A549 (cell line): ENCODE measurements at regions not wholly inside any gene's neighbourhood (a gene's known extent, or its start where the extent isn't known, plus 50 kb on each side); places are given as distances from the start of the nearest gene placed in this dataset.

Experiments
- ATAC-seq, 2 experiments: fragments of 200-7000 bp in 1 of 2; fragments of >200 bp in 1 of 2; cut with Nextera tagmentation in 1 of 2; cut with Tn5 transposase in 1 of 2; 3 replicates each; pipeline versions ENCODE4 v1.8.0 to v1.9.1; 2018 to 2020; ENCODE audit warnings: mild to moderate bottlenecking in 1 of 2, moderate library complexity in 1 of 2
- CTCF ChIA-PET: fragments of 300-600 bp; sonication (Branson Sonifier 250); formaldehyde crosslinking; extraction: SDS; loops from one replicate; lab custom pipeline; 2021; ENCODE audit warnings: antibody characterized with exemption, inconsistent platforms; lab: Yijun Ruan, JAX
- POLR2A ChIA-PET: fragments of 350-600 bp; formaldehyde crosslinking; extraction: SDS; loops from one replicate; lab custom pipeline; 2021; ENCODE audit warnings: antibody characterized with exemption, inconsistent platforms; lab: Yijun Ruan, JAX
- DNase-seq, 2 experiments: peaks; one replicate each; pipeline versions ENCODE4 v3.0.0 to v3.0.0-alpha.2; 2011 to 2016; ENCODE audit warnings: low read depth in 1 of 2, low spot score in 1 of 2
- FAIRE-seq: peaks from 2 replicates; lab custom pipeline; 2011; peaks lifted over from hg19 to GRCh38; lab: Jason Lieb, UNC
- H3K27ac ChIP-seq, 2 experiments: fragments of >200 bp; sonication (Bioruptor Twin); formaldehyde crosslinking; 3 replicates each; pipeline ENCODE4 v1.5.1; 2016 to 2017
- H3K4me1 ChIP-seq: fragments of >200 bp; sonication (Bioruptor Twin); formaldehyde crosslinking; 3 replicates; pipeline ENCODE4 v1.6.1; 2016
- H3K4me2 ChIP-seq: fragments of >200 bp; sonication (Bioruptor Twin); formaldehyde crosslinking; 3 replicates; pipeline ENCODE4 v1.6.1; 2016
- H3K4me3 ChIP-seq: fragments of >200 bp; sonication (Bioruptor Twin); formaldehyde crosslinking; 3 replicates; pipeline ENCODE4 v1.5.1; 2016
- H3K9me3 ChIP-seq: fragments of >200 bp; sonication (Bioruptor Twin); formaldehyde crosslinking; 3 replicates; pipeline ENCODE4 v1.6.1; 2016
- BHLHE40 ChIP-seq: IDR thresholded peaks from 2 replicates; pipeline ENCODE4 v1.6.1; 2012; ENCODE audit warnings: low read depth, low read length, inconsistent platforms
- CBX2 ChIP-seq: fragments of 200-600 bp; sonication (generic); IDR thresholded peaks from 2 replicates; pipeline ENCODE4 v1.6.1; 2016; ENCODE audit warnings: low read depth, mild to moderate bottlenecking, borderline replicate concordance
- CEBPB ChIP-seq, 2 experiments: fragments of >200 bp in 1 of 2; sonication (Bioruptor Twin) in 1 of 2; formaldehyde crosslinking in 1 of 2; IDR thresholded peaks; 2 replicates each; pipeline ENCODE4 v1.6.1; 2012 to 2016
- CHD4 ChIP-seq: fragments of 200-600 bp; sonication (generic); IDR thresholded peaks from 2 replicates; pipeline ENCODE4 v1.6.1; 2016; ENCODE audit warnings: antibody characterized with exemption, mild to moderate bottlenecking, borderline replicate concordance
- EHF ChIP-seq: fragments of 250-450 bp; sonication (Bioruptor Pico); IDR thresholded peaks from 2 replicates; pipeline ENCODE4 v1.5.0; 2020; ENCODE audit warnings: mild to moderate bottlenecking
- JUN ChIP-seq, 2 experiments: fragments of >200 bp; sonication (Bioruptor Twin); formaldehyde crosslinking; IDR thresholded peaks; 2 replicates in 1 of 2; 3 replicates in 1 of 2; pipeline ENCODE4 v1.6.1; 2016 to 2017
- JUNB ChIP-seq: fragments of >200 bp; sonication (Bioruptor Twin); formaldehyde crosslinking; IDR thresholded peaks from 2 replicates; pipeline ENCODE4 v1.6.1; 2016
- KDM1A ChIP-seq: fragments of 200-600 bp; sonication (generic); IDR thresholded peaks from 2 replicates; pipeline ENCODE4 v1.6.1; 2016; ENCODE audit warnings: low read depth, mild to moderate bottlenecking
- NFE2L2 ChIP-seq: fragments of 150-350 bp; conservative IDR thresholded peaks from 2 replicates; pipeline ENCODE4 v1.6.1; 2014; ENCODE audit warnings: low read length
- NPAS2 ChIP-seq: fragments of 250-450 bp; sonication (Bioruptor Pico); IDR thresholded peaks from 2 replicates; pipeline ENCODE4 v1.8.0; 2022; ENCODE audit warnings: mild to moderate bottlenecking, moderate library complexity, borderline replicate concordance
- POLR2A ChIP-seq: IDR thresholded peaks from 2 replicates; pipeline ENCODE4 v1.6.1; 2012; ENCODE audit warnings: mild to moderate bottlenecking, low read length
- RARB ChIP-seq: fragments of 250-450 bp; sonication (Bioruptor Pico); IDR thresholded peaks from 2 replicates; pipeline ENCODE4 v1.8.0; 2021; ENCODE audit warnings: mild to moderate bottlenecking, moderate library complexity
- RCOR1 ChIP-seq: fragments of 150-350 bp; IDR thresholded peaks from 2 replicates; pipeline ENCODE4 v1.6.1; 2014; ENCODE audit warnings: antibody characterized with exemption, low read length, low read depth
- TFCP2L1 ChIP-seq: fragments of 250-450 bp; sonication (Bioruptor Pico); IDR thresholded peaks from 2 replicates; pipeline ENCODE4 v1.5.0; 2021; ENCODE audit warnings: mild to moderate bottlenecking
- ZFP36 ChIP-seq: fragments of 450-650 bp; IDR thresholded peaks from 2 replicates; pipeline ENCODE4 v1.6.1; 2014; ENCODE audit warnings: borderline replicate concordance; ENCODE audit not compliant: partially characterized antibody
- ZSCAN20 ChIP-seq: fragments of 250-450 bp; sonication (Bioruptor Pico); IDR thresholded peaks from 2 replicates; pipeline ENCODE4 v1.8.0; 2022; ENCODE audit warnings: mild to moderate bottlenecking, moderate library complexity
- WGBS: methylation state at CpG from one replicate; pipeline ENCODE4 v1.1.6; 2017; ENCODE audit errors: missing lambda C conversion rate; 5-methylcytosine and 5-hydroxymethylcytosine counted together
- TF ChIP-seq, protein P1 (sequence below): fragments of 450-650 bp; IDR thresholded peaks from 2 replicates; pipeline ENCODE4 v1.6.1; 2014; ENCODE audit warnings: antibody characterized with exemption
- TF ChIP-seq, protein P2 (sequence below): fragments of 250-450 bp; sonication (Bioruptor Pico); IDR thresholded peaks from 2 replicates; pipeline ENCODE4 v1.5.0; 2020; ENCODE audit warnings: low read depth, mild to moderate bottlenecking, moderate library complexity
- TF ChIP-seq, protein P3 (sequence below): IDR thresholded peaks from 2 replicates; pipeline ENCODE4 v1.6.1; 2012; ENCODE audit warnings: low read depth, borderline replicate concordance

DNA sequence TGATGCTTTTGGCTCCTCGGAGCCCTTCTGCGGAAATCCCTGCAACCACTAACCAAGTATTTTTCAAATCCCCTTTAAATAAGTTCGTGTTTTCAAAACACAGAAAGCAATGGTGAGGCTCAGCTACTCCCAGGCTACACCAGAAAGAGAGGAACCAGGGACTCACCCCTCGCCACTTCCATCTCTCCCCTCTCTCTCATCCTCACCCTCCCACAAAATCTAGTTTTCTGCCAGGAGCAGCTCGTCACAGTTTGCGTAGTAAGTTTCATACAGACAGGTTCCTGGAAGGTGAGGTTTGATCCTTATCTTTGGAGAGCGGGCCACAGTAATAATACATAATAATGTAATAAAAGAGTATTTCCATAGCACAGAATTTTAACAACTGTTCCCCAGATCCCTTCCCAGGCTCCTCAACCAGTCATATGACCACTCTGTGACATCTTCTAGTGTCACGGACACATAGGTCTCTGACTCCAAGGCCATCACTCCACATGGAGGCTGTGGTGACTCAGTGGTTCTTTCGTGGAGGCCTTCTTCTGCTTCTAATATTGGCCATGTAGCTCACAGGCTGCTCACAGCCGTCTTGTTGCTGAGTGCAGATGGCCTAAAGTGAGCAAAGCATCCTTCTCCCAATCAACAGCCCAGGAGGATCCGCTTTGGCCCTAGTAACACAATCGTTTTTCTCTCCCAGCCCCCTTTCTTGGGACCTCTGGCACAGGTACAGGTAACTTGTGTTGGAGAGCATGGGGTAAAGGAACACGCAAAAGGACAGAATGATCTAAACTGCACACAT lies 295.7 kb downstream of the CDC5L start:
- H3K4me3 ChIP-seq: no peak overlapping the region
- CTCF ChIA-PET: interaction anchor here (1.1 kb wide), 1 partner anchor 21 kb away, joined by 3 read pairs; no protein-coding TSS in a partner anchor
- 63% methylated on average over 13 of the region's 13 CpGs for WGBS
- POLR2A ChIA-PET: no interaction called here
- no peaks in the 10 kb centered on the region for H3K9me3 ChIP-seq
- DNase-seq (no peak), ATAC-seq (no peak), FAIRE-seq (no peak)
- TF ChIP-seq CEBPB (IDR thresholded peaks at IDR 0.05): no peak
- no peak for TF ChIP-seq JUN (IDR thresholded peaks at IDR 0.05)
- TF ChIP-seq POLR2A: no peak
- TF ChIP-seq, protein P1, sequence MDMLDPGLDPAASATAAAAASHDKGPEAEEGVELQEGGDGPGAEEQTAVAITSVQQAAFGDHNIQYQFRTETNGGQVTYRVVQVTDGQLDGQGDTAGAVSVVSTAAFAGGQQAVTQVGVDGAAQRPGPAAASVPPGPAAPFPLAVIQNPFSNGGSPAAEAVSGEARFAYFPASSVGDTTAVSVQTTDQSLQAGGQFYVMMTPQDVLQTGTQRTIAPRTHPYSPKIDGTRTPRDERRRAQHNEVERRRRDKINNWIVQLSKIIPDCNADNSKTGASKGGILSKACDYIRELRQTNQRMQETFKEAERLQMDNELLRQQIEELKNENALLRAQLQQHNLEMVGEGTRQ: no peak
- H3K4me1 ChIP-seq: no peaks in the 10 kb centered on the region
- H3K4me2 ChIP-seq: no peak overlapping the region
- H3K27ac ChIP-seq: no peak overlapping the region

DNA sequence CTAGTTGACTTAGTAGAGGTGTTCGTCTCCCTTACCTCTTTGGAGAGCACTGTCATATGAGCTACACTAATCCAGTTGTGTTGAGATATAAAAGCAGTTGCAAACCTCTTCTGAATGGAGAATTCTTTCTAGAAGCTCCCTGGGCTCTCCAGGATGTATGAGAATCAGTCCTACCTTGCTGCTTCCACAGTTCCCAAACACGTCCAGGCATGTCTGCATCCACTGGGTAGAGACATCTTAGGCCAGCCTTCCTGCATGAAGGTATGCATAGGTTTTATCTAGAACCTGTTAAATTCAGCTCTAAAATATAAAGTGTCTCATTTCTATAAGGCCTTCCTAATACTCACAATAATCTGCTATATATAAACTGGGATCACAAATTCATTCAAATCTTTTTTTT lies 297.7 kb downstream of the CDC5L start:
- no peak for ATAC-seq
- Histone ChIP-seq H3K4me1 (no peaks in the 10 kb centered on the region), H3K4me3 (no peak overlapping the region), H3K4me2 (no peak overlapping the region), H3K27ac (no peak overlapping the region), H3K9me3 (no peaks in the 10 kb centered on the region)
- TF ChIP-seq, protein P2, sequence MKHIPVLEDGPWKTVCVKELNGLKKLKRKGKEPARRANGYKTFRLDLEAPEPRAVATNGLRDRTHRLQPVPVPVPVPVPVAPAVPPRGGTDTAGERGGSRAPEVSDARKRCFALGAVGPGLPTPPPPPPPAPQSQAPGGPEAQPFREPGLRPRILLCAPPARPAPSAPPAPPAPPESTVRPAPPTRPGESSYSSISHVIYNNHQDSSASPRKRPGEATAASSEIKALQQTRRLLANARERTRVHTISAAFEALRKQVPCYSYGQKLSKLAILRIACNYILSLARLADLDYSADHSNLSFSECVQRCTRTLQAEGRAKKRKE (CRISPR knock-in tag): no peak
- TF ChIP-seq, protein P3, sequence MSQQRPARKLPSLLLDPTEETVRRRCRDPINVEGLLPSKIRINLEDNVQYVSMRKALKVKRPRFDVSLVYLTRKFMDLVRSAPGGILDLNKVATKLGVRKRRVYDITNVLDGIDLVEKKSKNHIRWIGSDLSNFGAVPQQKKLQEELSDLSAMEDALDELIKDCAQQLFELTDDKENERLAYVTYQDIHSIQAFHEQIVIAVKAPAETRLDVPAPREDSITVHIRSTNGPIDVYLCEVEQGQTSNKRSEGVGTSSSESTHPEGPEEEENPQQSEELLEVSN: no peak
- TF ChIP-seq NPAS2 (CRISPR knock-in tag) (no peak), POLR2A (no peak), RCOR1 (no peak), BHLHE40 (no peak), JUNB (no peak), TFCP2L1 (CRISPR knock-in tag) (no peak)
- TF ChIP-seq, protein P1: no peak
- CTCF ChIA-PET: interaction anchor here (1.0 to 2.5 kb wide), 3 partner anchors 20 to 210 kb away, joined by 3 to 9 read pairs (median 3); no protein-coding TSS in a partner anchor
- POLR2A ChIA-PET: no interaction called here
- DNase-seq: no peak
- no peak for FAIRE-seq
- 41% methylated on average over 2 of the region's 2 CpGs for WGBS

DNA sequence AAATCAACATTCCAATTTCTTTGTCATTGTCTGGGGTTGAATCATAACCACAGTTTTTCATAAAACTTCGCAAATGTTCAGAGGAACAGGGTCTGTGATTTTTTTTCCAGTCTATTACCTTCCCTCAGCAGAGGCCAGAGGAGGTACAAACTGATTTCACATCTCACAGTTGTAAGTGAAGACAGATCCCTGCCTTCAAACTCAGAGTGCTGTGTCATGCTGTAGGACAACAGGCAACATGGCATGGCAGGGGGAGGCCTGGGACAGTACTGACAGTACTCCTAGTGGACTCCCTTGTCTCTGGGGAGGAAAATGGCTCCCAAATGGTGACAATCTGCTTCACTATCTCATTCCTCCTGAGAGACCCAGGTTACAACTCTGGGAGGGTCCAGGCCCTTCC lies 308.6 kb downstream of the CDC5L start:
- ATAC-seq: no peak
- no peak for DNase-seq
- H3K4me2 ChIP-seq: no peak overlapping the region
- no peak overlapping the region for H3K4me3 ChIP-seq
- ChIA-PET POLR2A (no interaction called here), CTCF (no interaction called here)
- WGBS: 88% methylated on average over 1 of the region's 1 CpG
- no peaks in the 10 kb centered on the region for H3K4me1 ChIP-seq
- H3K27ac ChIP-seq: no peak overlapping the region
- TF ChIP-seq RARB (CRISPR knock-in tag): no peak
- TF ChIP-seq CEBPB (IDR thresholded peaks at IDR 0.05): no peak
- TF ChIP-seq ZSCAN20 (CRISPR knock-in tag): no peak
- no peak for TF ChIP-seq CHD4
- TF ChIP-seq ZFP36: no peak
- TF ChIP-seq EHF (CRISPR knock-in tag): no peak
- TF ChIP-seq CBX2: no peak
- no peak for TF ChIP-seq JUNB
- no peak for TF ChIP-seq KDM1A
- no peak for TF ChIP-seq NFE2L2
- no peak for FAIRE-seq
- no peaks in the 10 kb centered on the region for H3K9me3 ChIP-seq
